ENCODE measurements at regions not wholly inside any gene's neighbourhood (a gene's known extent, or its start where the extent isn't known, plus 50 kb on each side); places are given as distances from the start of the nearest gene placed in this dataset.

GRCh38 chr7:52917982-52918578 lies 117.4 kb upstream of the POM121L12 start:
- TF ChIP-seq FOXA1 (IDR thresholded peaks at IDR 0.05) (no peak), TARDBP (IDR thresholded peaks at IDR 0.05) (no peak), ZNF384 (IDR thresholded peaks at IDR 0.05) (no peak), SUZ12 (IDR thresholded peaks at IDR 0.05) (no peak), FOXM1 (IDR thresholded peaks at IDR 0.05; ENCODE audit: borderline replicate concordance) (no peak), CTBP1 (IDR thresholded peaks at IDR 0.05; ENCODE audit: borderline replicate concordance) (no peak), LEF1 (IDR thresholded peaks at IDR 0.05; ENCODE audit: borderline replicate concordance) (no peak), ARNT (IDR thresholded peaks at IDR 0.05) (no peak), L3MBTL2 (conservative IDR thresholded peaks at IDR 0.05) (no peak), BHLHE40 (IDR thresholded peaks at IDR 0.05; ENCODE audit: borderline replicate concordance) (no peak)

All from HEK293T (cell line).